KMS-11 (cell line): ENCODE measurements at regions not wholly inside any gene's neighbourhood (a gene's known extent, or its start where the extent isn't known, plus 50 kb on each side); places are given as distances from the start of the nearest gene placed in this dataset.

Source experiments
- H2AFZ ChIP-seq: fragments of 200-600 bp; sonication (generic); 2 replicates; pipeline ENCODE4 v1.6.1; 2016; ENCODE audit warnings: antibody characterized with exemption, mixed run types, low read depth
- H3K27ac ChIP-seq: fragments of 200-600 bp; sonication (generic); 2 replicates; pipeline ENCODE4 v1.6.1; 2016; ENCODE audit warnings: mild to moderate bottlenecking, mixed run types
- H3K27me3 ChIP-seq: fragments of 200-600 bp; sonication (generic); 2 replicates; pipeline ENCODE4 v1.6.1; 2017; ENCODE audit warnings: mild to moderate bottlenecking, low read depth, mixed run types, moderate library complexity; ENCODE audit not compliant: insufficient read depth
- H3K36me3 ChIP-seq: fragments of 200-600 bp; sonication (generic); 2 replicates; pipeline ENCODE4 v1.6.1; 2017; ENCODE audit warnings: mild to moderate bottlenecking, mixed run types; ENCODE audit not compliant: insufficient read depth
- H3K4me1 ChIP-seq: fragments of 200-600 bp; sonication (generic); 2 replicates; pipeline ENCODE4 v1.6.1; 2016; ENCODE audit warnings: mild to moderate bottlenecking, low read depth, mixed run types; ENCODE audit not compliant: poor library complexity, severe bottlenecking
- H3K4me2 ChIP-seq: fragments of 200-600 bp; sonication (generic); 2 replicates; pipeline ENCODE4 v1.7.0; 2016; ENCODE audit warnings: mild to moderate bottlenecking, mixed run types
- H3K4me3 ChIP-seq: fragments of 200-600 bp; sonication (generic); IDR thresholded peaks from 2 replicates; pipeline ENCODE4 v1.6.1; 2017; ENCODE audit warnings: low read depth, low read length, mixed read lengths; ENCODE audit not compliant: insufficient read depth
- H3K79me2 ChIP-seq: fragments of 200-600 bp; sonication (generic); 2 replicates; pipeline ENCODE4 v1.6.1; 2016; ENCODE audit warnings: low read depth, mixed run types; ENCODE audit not compliant: insufficient read depth
- H3K9ac ChIP-seq: fragments of 200-600 bp; sonication (generic); 2 replicates; pipeline ENCODE4 v1.6.1; 2016; ENCODE audit warnings: mild to moderate bottlenecking, mixed run types
- H4K20me1 ChIP-seq: fragments of 200-600 bp; sonication (generic); 2 replicates; pipeline ENCODE4 v1.6.1; 2016; ENCODE audit warnings: mild to moderate bottlenecking, mixed run types; ENCODE audit not compliant: insufficient read depth
- CTCF ChIP-seq: fragments of 200-600 bp; sonication (generic); conservative IDR thresholded peaks from 2 replicates; pipeline ENCODE4 v1.6.1; 2017; ENCODE audit warnings: low read depth, mild to moderate bottlenecking, antibody characterized with exemption, low read length, moderate library complexity, mixed read lengths

GRCh38 chr5:1729641-1730486 lies 69.8 kb downstream of the MRPL36 start:
- no peak overlapping the region for H3K4me3 ChIP-seq
- H3K79me2 ChIP-seq, result no peaks in the 10 kb centered on the region
- H3K27ac ChIP-seq, result no peak overlapping the region
- TF ChIP-seq CTCF, result no peak
- H2AFZ ChIP-seq, result no peak overlapping the region
- H4K20me1 ChIP-seq, result no peaks in the 10 kb centered on the region
- H3K27me3 ChIP-seq, result no peaks in the 10 kb centered on the region
- no peaks in the 10 kb centered on the region for H3K4me1 ChIP-seq
- H3K4me2 ChIP-seq, result no peak overlapping the region
- H3K36me3 ChIP-seq, result no peaks in the 10 kb centered on the region
- H3K9ac ChIP-seq, result no peak overlapping the region

GRCh38 chr5:1728846-1729245 lies 70.8 kb downstream of the MRPL36 start:
- H3K27ac ChIP-seq, result no peak overlapping the region
- H3K36me3 ChIP-seq, result no peaks in the 10 kb centered on the region
- H3K9ac ChIP-seq, result no peak overlapping the region
- H2AFZ ChIP-seq, result no peak overlapping the region
- no peak for TF ChIP-seq CTCF
- no peaks in the 10 kb centered on the region for H3K79me2 ChIP-seq
- no peak overlapping the region for H3K4me3 ChIP-seq
- no peaks in the 10 kb centered on the region for H3K27me3 ChIP-seq
- no peaks in the 10 kb centered on the region for H3K4me1 ChIP-seq
- H4K20me1 ChIP-seq, result no peaks in the 10 kb centered on the region
- H3K4me2 ChIP-seq, result no peak overlapping the region

GRCh38 chr5:1727571-1727970 lies 72.1 kb downstream of the MRPL36 start:
- H3K4me2 ChIP-seq, result no peak overlapping the region
- H4K20me1 ChIP-seq, result no peaks in the 10 kb centered on the region
- H3K27ac ChIP-seq, result no peak overlapping the region
- H3K79me2 ChIP-seq, result no peaks in the 10 kb centered on the region
- H3K9ac ChIP-seq, result no peak overlapping the region
- H3K36me3 ChIP-seq, result no peaks in the 10 kb centered on the region
- no peak overlapping the region for H2AFZ ChIP-seq
- no peak overlapping the region for H3K4me3 ChIP-seq
- H3K27me3 ChIP-seq, result no peaks in the 10 kb centered on the region
- no peak for TF ChIP-seq CTCF
- H3K4me1 ChIP-seq, result no peaks in the 10 kb centered on the region

- Histone ChIP-seq H3K79me2 (no peaks in the 10 kb centered on the region), H3K27me3 (no peaks in the 10 kb centered on the region), H3K36me3 (no peaks in the 10 kb centered on the region), H3K4me1 (no peaks in the 10 kb centered on the region), H3K9ac (no peak overlapping the region), H3K27ac (no peak overlapping the region), H2AFZ (no peak overlapping the region), H4K20me1 (no peaks in the 10 kb centered on the region), H3K4me2 (no peak overlapping the region), H3K4me3 (no peak overlapping the region)
- no peak for TF ChIP-seq CTCF
Measured at GRCh38 chr5:1726956-1727355, 72.7 kb downstream of the MRPL36 start.
